Heart left ventricle (tissue), 13 donors: ENCODE measurements at regions not wholly inside any gene's neighbourhood (a gene's known extent, or its start where the extent isn't known, plus 50 kb on each side); places are given as distances from the start of the nearest gene placed in this dataset.

Source experiments
- POLR2A ChIP-seq, 2 donors: fragments of 450-650 bp; IDR thresholded peaks; one replicate each; pipeline ENCODE4 v1.6.1; 2017; ENCODE audit warnings: antibody characterized with exemption in 2 of 2, mild to moderate bottlenecking in 2 of 2, moderate library complexity in 2 of 2
- TF ChIP-seq, protein P1 (sequence below), 12 donors: fragments of 200-600 bp; sonication (generic) in 4 of 12; IDR thresholded peaks; one replicate each; pipeline versions ENCODE4 v1.5.0 to v1.8.0; 2018 to 2022; ENCODE audit warnings: antibody characterized with exemption in 12 of 12, mild to moderate bottlenecking in 5 of 12
- donor health status: ischemic (EF 13 %, LVEDD 7.1; RV severe dilation, severe dysfunction).
- donor health status: DM: no; HTN: yes; CAD: no.
- donor health status: DM: no; HTN: no; CAD: no.
- donor health status: ischemic (EF 25% LVEDD 6.9; RV normal size, moderate dysfunction).
- donor health status: ischemic (EF 25% LVEDD 5.7; RV mildly dilated, moderate dysfunction).
- donor health status: ischemic (EF 35%, LVEDD 5.7; RV mildly dilated, moderate dysfunction).
- donor health status: nonischemic (EF 11% LVEDD 7.7; RV severe dilation, severe dysfunction).
- donor health status: DM: yes; HTN: yes; CAD: no.
- donor health status: PGD.
- donor health status: ischemic (EF 29% LVEDD 5.4; RV normal size, mild dysfunction).
- donor health status: nonischemic (EF 23%, LVEDD 6.1; RV moderate dilation, normal function).

- no peak for TF ChIP-seq POLR2A (IDR thresholded peaks at IDR 0.05)
- TF ChIP-seq, protein P1, sequence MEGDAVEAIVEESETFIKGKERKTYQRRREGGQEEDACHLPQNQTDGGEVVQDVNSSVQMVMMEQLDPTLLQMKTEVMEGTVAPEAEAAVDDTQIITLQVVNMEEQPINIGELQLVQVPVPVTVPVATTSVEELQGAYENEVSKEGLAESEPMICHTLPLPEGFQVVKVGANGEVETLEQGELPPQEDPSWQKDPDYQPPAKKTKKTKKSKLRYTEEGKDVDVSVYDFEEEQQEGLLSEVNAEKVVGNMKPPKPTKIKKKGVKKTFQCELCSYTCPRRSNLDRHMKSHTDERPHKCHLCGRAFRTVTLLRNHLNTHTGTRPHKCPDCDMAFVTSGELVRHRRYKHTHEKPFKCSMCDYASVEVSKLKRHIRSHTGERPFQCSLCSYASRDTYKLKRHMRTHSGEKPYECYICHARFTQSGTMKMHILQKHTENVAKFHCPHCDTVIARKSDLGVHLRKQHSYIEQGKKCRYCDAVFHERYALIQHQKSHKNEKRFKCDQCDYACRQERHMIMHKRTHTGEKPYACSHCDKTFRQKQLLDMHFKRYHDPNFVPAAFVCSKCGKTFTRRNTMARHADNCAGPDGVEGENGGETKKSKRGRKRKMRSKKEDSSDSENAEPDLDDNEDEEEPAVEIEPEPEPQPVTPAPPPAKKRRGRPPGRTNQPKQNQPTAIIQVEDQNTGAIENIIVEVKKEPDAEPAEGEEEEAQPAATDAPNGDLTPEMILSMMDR (IDR thresholded peaks at IDR 0.05): no peak
Measured at GRCh38 chrX:68901519-68901918, 72.7 kb downstream of the EFNB1 start.
